HG03565 (cell line): ENCODE measurements at regions not wholly inside any gene's neighbourhood (a gene's known extent, or its start where the extent isn't known, plus 50 kb on each side); places are given as distances from the start of the nearest gene placed in this dataset.

ENCODE experiments used
- ATAC-seq: cut with Tn5 transposase; IDR thresholded peaks from one replicate; pipeline ENCODE4 v1.9.1; 2021; ENCODE audit warnings: mild to moderate bottlenecking, moderate library complexity; ENCODE audit not compliant: unreplicated experiment

- ATAC-seq = no peak
These were observed 427.0 kb upstream of the TNP1 start for GRCh38 chr2:217286833-217287232.

- no peak for ATAC-seq
These were observed 426.1 kb upstream of the TNP1 start for GRCh38 chr2:217285926-217286325.

GRCh38 chr2:217283460-217283859 is 423.6 kb upstream of the TNP1 start:
- no peak for ATAC-seq

GRCh38 chr2:217282531-217282930 is 422.7 kb upstream of the TNP1 start:
- no peak for ATAC-seq

GRCh38 chr2:217279556-217279955 is 419.7 kb upstream of the TNP1 start:
- ATAC-seq = no peak

- no peak for ATAC-seq
These were observed 419.3 kb upstream of the TNP1 start for GRCh38 chr2:217279140-217279539.

- no peak for ATAC-seq
These were observed 418.0 kb upstream of the TNP1 start for GRCh38 chr2:217277646-217278398.

GRCh38 chr2:217276433-217276832 is 416.6 kb upstream of the TNP1 start:
- no peak for ATAC-seq

GRCh38 chr2:217275091-217275490 is 415.2 kb upstream of the TNP1 start:
- ATAC-seq = no peak

GRCh38 chr2:217274578-217274977 is 414.7 kb upstream of the TNP1 start:
- ATAC-seq = no peak

GRCh38 chr2:217273851-217274250 is 414.0 kb upstream of the TNP1 start:
- no peak for ATAC-seq

GRCh38 chr2:217273162-217273561 is 413.3 kb upstream of the TNP1 start:
- no peak for ATAC-seq

GRCh38 chr2:217271813-217272212 is 411.9 kb upstream of the TNP1 start:
- ATAC-seq = no peak

- ATAC-seq = no peak
These were observed 410.7 kb upstream of the TNP1 start for GRCh38 chr2:217270485-217271121.

- no peak for ATAC-seq
These were observed 410.0 kb upstream of the TNP1 start for GRCh38 chr2:217269701-217270484.

- no peak for ATAC-seq
These were observed 409.1 kb upstream of the TNP1 start for GRCh38 chr2:217268978-217269377.

- ATAC-seq = no peak
These were observed 407.9 kb upstream of the TNP1 start for GRCh38 chr2:217267758-217268157.

GRCh38 chr2:217263756-217264155 is 403.9 kb upstream of the TNP1 start:
- no peak for ATAC-seq

GRCh38 chr2:217262911-217263310 is 403.0 kb upstream of the TNP1 start:
- no peak for ATAC-seq

GRCh38 chr2:217261452-217261851 is 401.6 kb upstream of the TNP1 start:
- no peak for ATAC-seq

GRCh38 chr2:217260441-217261115 is 400.7 kb upstream of the TNP1 start:
- ATAC-seq = no peak
